ENCODE measurements at regions not wholly inside any gene's neighbourhood (a gene's known extent, or its start where the extent isn't known, plus 50 kb on each side); places are given as distances from the start of the nearest gene placed in this dataset.

DNA sequence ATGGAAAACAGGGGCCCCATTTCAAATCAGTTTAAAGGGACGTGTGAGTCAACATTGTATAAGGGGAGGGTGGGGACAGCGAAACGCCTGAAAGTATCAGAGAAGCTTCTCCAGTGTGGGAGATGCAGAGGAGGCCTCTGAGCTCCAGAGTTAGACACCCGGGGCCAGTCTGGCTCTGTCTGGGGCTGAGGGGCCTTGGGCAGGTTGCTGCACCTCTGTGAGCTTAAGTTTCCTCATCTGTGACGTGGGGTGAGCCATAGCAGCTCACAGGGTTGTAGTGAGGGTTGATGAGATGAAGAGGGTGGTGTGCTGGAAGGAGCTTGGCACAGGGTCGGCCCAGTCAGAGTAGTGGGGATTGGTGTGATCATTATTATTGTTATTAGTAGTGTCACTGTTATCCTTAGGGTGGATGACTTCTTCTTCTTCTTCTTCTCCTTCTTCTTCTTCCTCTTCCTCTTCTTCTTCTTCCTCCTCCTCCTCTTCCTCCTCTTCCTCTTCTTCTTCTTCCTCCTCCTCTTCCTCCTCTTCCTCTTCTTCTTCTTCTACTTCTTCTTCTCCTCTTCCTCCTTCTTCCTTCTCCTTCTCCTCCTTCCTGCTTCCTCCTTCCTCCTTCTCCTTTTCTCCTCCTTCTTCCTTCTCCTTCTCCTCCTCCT, 282.0 kb downstream of the PTPRU start:
- TF ChIP-seq, protein P1, sequence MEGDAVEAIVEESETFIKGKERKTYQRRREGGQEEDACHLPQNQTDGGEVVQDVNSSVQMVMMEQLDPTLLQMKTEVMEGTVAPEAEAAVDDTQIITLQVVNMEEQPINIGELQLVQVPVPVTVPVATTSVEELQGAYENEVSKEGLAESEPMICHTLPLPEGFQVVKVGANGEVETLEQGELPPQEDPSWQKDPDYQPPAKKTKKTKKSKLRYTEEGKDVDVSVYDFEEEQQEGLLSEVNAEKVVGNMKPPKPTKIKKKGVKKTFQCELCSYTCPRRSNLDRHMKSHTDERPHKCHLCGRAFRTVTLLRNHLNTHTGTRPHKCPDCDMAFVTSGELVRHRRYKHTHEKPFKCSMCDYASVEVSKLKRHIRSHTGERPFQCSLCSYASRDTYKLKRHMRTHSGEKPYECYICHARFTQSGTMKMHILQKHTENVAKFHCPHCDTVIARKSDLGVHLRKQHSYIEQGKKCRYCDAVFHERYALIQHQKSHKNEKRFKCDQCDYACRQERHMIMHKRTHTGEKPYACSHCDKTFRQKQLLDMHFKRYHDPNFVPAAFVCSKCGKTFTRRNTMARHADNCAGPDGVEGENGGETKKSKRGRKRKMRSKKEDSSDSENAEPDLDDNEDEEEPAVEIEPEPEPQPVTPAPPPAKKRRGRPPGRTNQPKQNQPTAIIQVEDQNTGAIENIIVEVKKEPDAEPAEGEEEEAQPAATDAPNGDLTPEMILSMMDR (IDR thresholded peaks at IDR 0.05; ENCODE audit: insufficient read depth, low read length, poor library complexity, severe bottlenecking) = no peak
- Histone ChIP-seq H3K4me3 (ENCODE audit: low read depth, low read length) (no peak overlapping the region), H3K36me3 (ENCODE audit: control insufficient read depth, insufficient read depth, low read length) (no peaks in the 10 kb centered on the region), H3K27me3 (ENCODE audit: control insufficient read depth, insufficient read depth, low read length) (no peaks in the 10 kb centered on the region)
- DNase-seq (ENCODE audit: low read depth) = no peak

DNA sequence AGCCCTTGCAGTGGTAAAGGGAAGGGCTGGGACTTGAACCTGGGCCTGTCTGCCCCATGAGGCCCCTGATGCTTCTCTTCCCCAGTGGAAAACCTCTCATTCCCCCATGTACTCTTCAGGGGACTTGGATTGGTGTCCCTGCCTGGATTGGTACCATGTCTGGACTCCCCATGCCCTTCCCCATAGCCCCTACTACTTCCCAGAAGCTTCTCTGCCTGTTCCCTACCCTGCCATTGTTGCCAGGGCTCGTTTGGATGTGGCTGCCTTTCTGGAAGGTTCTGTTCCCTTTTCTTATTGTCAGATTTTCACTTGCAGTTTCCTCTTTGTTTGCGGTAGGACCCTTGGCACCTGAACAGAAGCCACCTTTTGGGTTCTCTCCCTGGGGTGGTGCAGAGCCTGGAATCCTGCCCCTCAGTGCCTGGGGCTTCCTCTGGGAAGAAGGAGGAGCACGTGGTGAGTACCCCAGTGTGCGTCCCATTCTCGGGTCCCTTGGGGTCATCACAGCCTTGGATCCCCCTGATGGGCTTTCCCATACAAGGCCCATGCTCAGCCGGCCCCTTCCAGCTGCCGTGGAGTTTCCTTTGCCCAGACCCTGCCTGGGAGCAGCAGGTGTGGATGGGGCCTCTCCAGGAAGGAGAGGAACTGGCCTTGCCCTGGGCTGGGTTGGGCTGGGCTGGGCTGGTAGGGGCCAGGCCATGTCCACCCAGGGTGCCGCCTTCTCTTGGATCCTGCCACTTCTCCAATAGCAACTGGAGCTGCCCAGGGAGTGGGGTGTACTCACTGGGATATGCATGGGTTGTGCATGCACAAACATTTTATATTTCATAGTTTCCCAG, 281.1 kb downstream of the PTPRU start:
- DNase-seq (ENCODE audit: low read depth) = no peak
- Histone ChIP-seq H3K4me3 (ENCODE audit: low read depth, low read length) (no peak overlapping the region), H3K36me3 (ENCODE audit: control insufficient read depth, insufficient read depth, low read length) (no peaks in the 10 kb centered on the region), H3K27me3 (ENCODE audit: control insufficient read depth, insufficient read depth, low read length) (no peaks in the 10 kb centered on the region)
- TF ChIP-seq, protein P1 (IDR thresholded peaks at IDR 0.05; ENCODE audit: insufficient read depth, low read length, poor library complexity, severe bottlenecking) = no peak

DNA sequence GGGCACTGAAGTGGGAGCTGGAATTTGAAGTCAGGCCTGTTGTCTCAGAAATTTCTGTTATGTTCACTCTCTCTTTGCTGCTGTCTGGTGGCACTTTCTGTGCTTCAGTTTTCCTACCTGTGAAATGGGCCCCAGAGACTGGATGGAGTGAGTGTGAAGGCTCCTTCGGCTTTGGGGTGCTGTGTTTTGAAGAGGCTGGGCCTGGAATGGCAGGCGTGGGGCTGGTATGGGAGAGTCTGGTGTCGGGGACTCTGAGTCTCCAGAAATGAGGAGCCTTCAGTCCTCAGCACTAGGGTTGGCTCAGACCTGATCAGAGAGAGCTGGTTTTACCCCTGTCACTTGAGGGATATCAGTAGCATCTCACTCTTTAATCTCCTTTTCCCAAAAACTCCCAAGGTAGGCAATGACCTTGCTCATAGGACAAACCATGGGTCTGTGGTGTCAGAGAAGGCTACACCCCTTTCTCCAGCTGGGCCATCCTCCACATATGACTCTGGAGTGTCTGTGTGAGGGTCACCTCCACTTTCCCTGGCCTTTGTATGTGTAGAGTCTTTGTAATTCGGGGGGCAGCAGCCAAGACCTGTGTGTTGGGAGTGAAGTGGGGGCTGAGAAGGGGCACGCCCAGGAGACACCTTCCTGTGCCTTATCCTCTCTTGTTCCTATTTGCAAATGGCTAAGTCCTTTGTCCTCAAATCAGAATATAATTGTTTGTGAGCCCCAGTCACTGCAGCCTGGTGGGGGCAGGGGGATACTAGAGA, 279.9 kb downstream of the PTPRU start:
- DNase-seq (ENCODE audit: low read depth) = no peak
- no peaks in the 10 kb centered on the region for H3K36me3 ChIP-seq (ENCODE audit: control insufficient read depth, insufficient read depth, low read length)
- no peak overlapping the region for H3K4me3 ChIP-seq (ENCODE audit: low read depth, low read length)
- no peaks in the 10 kb centered on the region for H3K27me3 ChIP-seq (ENCODE audit: control insufficient read depth, insufficient read depth, low read length)
- TF ChIP-seq, protein P1 (IDR thresholded peaks at IDR 0.05; ENCODE audit: insufficient read depth, low read length, poor library complexity, severe bottlenecking) = no peak

DNA sequence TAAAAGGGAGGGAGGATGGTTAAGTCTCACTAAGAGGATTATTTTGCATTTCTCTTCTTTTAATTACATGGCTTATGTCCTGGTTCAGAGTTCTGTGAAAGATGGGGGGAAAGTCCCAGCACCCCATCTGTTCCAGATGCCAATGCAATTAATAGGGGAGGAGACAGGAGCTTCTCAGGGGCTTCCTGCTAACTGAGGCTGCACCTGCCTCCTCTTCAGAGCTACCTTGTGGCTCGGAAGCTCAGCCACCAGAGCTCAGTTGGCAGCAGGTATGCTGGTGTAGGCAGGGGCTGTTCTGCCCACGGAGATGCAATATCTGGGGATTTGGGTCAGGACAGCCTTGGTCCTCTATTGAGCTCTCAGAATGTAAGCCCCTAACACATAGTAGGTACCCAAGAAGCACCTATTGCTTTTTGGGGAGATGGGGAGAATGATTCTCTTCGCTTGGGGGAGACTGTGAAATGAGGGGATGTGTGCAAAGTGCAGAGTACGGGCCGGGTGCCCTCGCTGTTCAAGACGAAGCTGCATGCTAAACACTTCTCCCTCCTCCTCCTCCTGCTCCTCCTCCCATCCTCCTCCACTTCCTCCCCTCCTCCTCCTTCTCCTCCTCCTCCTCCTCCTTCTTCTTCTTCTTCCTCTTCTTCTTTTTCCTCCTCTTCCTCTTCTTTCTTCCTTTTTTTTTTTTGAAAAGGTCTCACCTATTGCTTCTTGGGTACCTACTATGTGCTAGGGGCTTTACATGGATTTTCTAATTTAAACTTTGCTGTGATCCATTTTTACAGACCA, 279.0 kb downstream of the PTPRU start:
- no peaks in the 10 kb centered on the region for H3K36me3 ChIP-seq (ENCODE audit: control insufficient read depth, insufficient read depth, low read length)
- TF ChIP-seq, protein P1 (IDR thresholded peaks at IDR 0.05; ENCODE audit: insufficient read depth, low read length, poor library complexity, severe bottlenecking) = no peak
- no peak for DNase-seq (ENCODE audit: low read depth)
- no peak overlapping the region for H3K4me3 ChIP-seq (ENCODE audit: low read depth, low read length)
- no peaks in the 10 kb centered on the region for H3K27me3 ChIP-seq (ENCODE audit: control insufficient read depth, insufficient read depth, low read length)

DNA sequence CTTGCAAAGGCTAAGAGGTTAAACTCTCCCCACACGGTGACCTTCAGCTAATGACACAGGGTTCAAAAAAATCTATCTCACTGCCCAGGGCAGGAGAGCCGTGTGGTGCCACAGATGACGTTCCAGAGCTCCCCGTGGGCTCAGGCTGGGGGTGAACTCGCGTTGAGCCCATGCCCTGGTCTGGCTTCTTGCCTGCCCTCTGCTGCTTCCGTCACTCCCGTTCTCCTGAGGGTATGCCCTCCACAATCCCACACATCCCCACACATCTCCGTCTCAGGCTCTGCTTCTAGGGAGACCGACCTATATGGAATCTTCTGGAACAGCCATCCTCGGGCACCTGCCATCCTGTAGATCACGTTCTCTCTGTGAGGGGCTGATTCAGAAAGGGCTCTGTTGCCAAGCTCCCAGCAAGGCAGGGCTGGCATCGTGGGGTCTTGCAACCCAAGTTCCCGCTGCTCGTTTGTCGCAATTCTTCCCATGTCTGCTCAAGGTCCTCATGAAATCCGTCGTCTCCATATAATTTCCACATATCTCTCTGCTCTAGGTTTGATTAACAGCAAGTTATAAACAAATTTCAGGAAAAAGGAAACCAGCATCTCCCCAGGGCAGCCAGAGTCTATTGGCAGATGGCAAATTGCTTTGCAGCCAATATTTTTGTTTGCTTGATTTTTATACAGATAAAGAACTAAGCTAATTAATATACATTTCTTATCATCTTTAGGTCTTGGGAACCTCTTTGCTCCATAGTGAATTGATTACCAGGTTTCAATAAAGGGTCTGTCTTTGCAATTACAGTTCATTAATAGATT, 278.2 kb downstream of the PTPRU start:
- no peak for DNase-seq (ENCODE audit: low read depth)
- TF ChIP-seq, protein P1 (IDR thresholded peaks at IDR 0.05; ENCODE audit: insufficient read depth, low read length, poor library complexity, severe bottlenecking) = no peak
- Histone ChIP-seq H3K36me3 (ENCODE audit: control insufficient read depth, insufficient read depth, low read length) (no peaks in the 10 kb centered on the region), H3K27me3 (ENCODE audit: control insufficient read depth, insufficient read depth, low read length) (no peaks in the 10 kb centered on the region), H3K4me3 (ENCODE audit: low read depth, low read length) (no peak overlapping the region)

Data from kidney epithelial cell (primary cell).